GM21737 (cell line): ENCODE measurements at regions not wholly inside any gene's neighbourhood (a gene's known extent, or its start where the extent isn't known, plus 50 kb on each side); places are given as distances from the start of the nearest gene placed in this dataset.
"Not testable (repeated sequence)": the region's sequence is repeated elsewhere in the genome, so short reads cannot be mapped to it uniquely, and the experiment has no call there.

Experiments used
- ATAC-seq: cut with Tn5 transposase; IDR thresholded peaks from one replicate; pipeline ENCODE4 v1.9.1; 2021; ENCODE audit warnings: mild to moderate bottlenecking, moderate library complexity; ENCODE audit not compliant: unreplicated experiment

DNA sequence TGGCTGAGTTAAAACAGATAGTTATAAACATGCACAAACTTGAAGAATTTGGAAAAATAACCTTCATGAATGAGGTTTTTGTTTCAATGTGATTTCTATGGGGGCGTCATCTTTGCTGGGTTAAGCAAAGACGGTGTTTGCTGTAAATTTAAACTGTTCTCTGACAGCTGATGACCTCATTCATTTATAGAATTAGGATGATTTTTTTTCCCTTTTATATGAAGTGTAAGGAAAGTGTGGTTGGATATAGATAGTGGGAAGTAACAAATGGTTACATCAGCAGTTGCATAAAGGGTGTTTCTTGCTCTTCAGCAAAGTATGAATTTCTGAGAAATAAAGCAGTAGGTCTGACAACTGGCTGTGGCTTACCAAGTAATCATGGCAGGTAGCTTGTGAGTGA, 137.2 kb upstream of the CENPW start:
- ATAC-seq: no peak

DNA sequence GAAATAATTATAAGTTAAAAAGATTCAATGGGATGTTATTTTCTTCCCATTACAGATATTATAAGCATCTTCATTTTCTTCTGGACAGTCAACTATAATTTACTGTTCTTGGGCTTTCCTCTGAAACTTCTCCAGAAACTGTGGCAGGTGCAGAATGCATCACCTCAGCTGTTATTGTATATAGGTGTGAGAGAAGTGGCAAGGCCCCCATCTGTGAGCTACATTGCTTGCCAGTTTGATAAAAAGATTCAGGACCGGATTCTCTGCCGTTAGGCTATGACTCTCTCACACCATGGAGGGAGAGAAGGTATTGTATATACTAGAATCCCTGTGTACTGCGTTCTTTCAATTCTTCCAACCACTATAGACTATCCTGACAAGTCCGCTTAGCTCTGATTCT, 135.8 kb upstream of the CENPW start:
- ATAC-seq: no peak

DNA sequence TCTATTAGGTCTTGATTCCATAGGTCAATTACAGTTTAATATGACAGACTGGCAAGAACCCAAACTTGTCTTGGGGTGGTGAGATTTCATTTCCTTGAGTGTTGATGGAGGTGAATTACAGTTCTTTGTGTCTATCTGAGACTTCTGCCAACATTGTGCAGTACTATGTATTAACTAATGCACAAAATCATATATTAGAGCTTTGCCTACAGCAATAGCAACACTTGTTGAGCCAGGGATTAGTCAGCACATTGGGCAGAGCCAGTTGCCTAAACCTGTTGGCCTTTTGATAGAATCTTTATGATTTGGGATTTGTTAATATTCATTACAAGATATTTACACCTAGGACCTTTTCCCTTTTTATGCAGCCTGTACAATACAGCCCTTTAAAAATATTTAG, 135.3 kb upstream of the CENPW start:
- ATAC-seq: no peak

DNA sequence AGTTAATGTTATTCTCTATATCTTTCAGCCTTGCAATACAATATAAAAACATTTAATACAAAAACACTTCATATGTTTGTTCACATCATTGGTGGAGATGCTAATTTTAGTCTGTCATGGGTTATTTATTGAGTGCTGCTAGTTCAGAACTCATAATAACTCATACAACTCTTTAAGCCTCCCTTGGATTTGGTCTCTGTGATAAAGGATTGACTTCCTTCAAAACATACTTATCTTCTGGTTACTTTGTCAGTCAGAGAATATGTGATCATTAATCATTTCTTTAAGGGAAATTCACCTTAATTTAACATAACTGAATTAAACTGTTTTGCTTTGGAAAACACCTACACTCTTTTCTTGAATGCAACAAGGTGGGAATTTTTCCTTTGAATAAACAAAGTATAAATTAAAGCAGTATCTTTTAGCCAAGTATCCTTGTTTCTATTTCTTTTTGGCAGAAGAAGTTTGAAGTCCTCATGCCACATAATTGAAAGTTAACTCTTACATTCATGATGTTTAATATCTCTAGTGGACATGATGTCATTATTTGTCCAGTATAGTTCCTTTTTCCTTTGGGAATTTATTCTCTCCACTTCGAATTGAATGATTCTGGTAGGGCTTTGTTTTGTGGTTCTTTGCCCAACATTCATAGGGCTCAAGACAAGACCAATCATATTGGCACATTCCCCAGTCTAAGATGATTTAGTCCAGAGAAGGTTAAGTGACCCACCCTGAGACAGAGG, 133.2 kb upstream of the CENPW start:
- ATAC-seq: no peak

DNA sequence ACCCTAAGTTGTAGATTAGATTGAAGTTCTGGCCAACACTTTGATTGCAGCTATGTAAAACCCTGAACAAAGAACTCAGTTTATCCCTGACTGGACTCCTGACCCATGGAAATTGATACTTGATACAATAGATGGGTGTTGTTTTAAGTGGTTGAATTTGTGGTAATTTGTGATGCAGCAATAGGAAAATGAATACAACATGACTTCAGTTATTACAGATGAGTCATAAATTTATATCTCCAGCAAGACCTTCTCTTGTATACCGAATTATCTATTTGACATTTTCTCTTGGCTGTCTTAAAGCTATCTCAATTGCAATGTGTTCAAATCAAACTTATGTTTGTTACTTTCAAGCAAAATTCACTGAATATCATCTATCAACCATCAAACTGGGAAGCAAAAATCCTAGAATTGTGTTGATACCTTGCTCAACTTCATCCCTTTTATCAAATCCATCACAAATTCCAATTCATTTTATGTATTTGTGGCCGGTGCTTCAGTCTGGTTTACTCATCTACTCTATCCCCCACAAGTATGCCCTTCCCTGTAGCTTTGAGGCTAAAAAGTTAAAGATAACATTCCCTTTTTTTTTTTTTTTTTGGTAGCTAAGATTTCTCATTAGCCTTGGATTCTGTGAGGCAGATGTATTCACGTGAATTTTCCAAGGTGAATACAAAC, 129.4 kb upstream of the CENPW start:
- no peak for ATAC-seq

DNA sequence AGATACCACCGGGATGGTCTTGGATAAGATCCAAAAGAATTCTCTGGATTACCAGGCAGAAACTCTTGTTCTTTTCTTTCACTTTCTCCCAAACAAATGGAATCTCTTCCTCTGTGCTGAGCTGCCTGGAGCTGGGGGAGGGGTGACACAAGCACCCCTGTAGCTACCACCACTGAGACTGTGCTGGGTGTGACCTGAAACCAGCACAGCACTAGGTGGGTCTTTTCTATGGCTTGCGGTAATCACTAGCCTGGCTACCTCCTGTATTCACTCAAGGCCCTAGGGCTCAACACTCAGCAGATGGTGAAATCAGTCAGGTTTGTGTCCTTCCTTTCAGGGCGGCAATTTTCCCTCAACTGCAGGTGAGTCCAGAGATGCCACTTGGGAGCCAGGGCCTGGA, 122.4 kb upstream of the CENPW start:
- ATAC-seq: no peak

DNA sequence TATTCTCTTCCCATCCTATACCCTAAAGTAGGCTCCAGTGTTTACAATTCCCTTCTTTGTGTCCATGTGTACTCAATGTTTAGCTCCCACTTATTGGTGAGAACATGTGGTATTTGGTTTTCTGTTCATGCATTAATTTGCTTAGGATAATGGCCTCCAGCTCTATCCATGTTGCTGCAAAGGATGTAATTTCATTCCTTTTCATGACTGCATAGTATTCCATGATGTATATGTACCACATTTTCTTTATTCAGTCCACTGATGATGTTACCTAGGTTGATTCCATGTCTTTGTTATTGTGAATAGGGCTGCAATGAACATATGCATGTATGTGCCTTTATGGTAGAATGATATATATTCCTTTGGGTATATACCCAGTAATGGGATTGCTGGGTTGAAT, 119.0 kb upstream of the CENPW start:
- not testable (repeated sequence) for ATAC-seq

DNA sequence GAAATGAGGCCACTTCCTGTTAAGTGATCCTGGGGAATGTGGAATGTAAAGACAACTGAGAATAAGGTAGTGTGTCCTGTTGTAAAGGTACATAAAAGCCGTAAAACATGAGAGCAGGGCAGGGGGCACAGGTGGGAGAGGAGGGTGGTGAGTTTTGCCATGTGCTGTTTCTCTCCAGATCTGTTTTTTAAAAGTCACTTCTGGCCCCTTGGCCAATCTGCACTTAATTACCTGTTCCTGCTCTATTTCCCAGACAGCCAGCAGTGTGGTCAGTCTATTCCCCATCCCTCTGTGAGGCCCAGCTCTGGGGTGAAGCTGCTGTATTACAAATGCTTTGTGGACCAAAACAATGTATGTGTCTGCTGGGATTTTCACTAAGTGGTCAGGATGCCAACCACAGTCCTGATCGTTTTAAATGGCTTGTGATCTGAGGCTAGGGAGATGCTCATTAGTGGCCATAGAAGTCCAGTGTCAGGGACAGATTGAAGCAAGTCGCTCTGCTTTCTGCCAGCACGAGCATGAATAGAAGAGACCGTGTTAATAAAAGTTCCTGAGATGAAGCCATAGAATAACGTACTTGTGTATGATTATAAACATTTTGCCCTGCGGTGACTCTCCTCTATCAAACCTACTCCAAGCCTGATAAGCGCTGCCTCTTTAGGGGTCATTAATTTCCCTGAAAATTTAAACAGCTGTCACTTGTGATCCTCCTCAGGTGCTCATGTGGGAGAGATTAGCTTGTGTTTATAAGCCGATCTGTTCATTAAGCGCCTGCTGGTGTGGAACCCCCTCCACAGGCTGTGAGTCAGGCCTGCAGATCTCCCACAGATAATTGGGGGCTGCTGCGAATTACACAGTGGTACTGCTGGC, 111.8 kb upstream of the CENPW start:
- no peak for ATAC-seq

DNA sequence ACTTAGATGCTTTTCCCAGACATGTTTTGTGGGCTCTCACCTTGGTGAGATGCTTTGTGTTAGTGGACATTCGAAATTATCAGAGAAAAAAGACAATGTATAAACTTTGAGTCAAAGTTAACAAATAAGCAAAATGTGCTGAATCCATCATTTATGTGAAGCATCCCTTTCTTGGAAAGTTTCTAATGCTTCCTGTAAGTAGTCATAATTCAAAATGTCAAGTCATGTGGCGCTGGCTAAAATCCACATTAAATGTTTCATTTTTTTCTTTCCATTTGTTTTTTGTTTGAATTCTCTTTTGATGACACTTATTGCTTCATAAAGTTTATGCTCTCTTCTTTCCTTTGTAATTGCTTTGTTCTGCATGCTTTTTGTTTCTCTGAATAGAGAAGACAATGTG, 107.2 kb upstream of the CENPW start:
- ATAC-seq: no peak

DNA sequence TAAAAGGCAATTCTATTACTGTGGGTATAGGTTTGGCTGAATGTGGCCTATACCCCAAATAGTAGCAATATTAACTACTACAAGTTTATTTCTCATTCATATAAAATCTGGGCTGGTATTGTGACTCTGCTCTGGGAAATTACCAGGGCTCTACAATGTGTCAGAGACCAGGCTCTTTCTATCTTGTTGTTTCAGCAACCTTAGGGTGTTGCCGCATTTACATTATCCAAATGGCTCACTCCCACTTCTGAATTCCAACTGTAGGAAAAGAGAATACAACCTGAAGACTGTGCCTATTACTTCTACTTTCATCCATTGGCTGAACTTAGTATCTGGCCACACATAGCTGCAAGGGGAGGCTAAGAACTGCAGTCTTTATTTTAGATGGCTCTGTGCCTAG, 106.7 kb upstream of the CENPW start:
- ATAC-seq: no peak

DNA sequence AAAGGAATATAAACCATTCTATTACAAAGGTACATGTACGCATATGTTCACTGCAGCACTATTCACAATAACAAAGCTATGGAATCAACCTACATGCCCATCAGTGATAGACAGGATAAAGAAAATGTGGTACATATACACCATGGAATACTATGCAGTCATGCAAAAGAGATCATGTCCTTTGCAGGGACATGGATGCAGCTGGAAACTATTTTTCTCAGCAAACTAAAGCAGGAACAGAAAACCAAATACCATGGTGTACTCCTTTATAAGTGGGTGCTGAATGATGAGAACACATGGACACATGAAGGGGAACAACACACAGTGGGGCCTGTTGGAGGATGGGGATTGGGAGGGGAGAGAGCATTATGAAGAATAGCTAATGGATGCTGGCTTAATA, 104.6 kb upstream of the CENPW start:
- ATAC-seq: no peak

DNA sequence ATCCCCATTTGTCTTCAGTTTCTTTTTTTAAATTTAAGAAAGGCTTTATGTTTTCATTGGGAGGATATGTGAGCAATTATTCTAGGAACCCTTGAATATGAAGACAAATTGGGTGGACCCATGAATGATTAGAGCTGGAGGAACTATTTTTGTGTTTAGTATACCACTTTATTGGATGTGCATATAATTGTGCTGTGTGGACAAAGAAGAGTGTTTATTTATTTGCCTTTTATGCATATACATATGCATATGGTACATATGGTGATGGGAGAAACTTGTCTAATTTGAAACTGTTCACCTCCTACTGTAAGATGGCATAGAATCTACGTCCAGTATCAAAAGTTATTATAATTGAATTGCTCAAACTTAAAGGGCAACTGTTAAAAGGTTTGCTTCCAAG, 94.8 kb upstream of the CENPW start:
- ATAC-seq: no peak

DNA sequence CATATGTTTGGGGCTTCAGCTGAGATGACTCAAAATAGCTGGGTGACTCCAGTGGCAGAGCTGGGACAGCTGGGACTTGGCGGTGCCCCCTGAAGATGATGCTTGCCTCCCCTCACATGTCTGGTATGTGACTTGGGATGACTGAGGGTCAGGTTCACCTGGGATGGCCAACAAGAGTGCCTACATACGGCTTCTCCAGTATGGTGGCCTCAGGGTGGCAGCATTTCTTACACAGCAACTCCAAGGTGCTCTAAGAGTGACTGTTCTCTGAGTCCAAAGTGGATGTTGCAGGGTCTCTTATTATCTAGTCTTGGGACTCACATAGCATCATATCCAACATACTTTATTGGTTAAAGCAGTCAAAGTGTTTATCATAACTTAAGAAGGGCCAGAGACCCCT, 87.8 kb upstream of the CENPW start:
- no peak for ATAC-seq

DNA sequence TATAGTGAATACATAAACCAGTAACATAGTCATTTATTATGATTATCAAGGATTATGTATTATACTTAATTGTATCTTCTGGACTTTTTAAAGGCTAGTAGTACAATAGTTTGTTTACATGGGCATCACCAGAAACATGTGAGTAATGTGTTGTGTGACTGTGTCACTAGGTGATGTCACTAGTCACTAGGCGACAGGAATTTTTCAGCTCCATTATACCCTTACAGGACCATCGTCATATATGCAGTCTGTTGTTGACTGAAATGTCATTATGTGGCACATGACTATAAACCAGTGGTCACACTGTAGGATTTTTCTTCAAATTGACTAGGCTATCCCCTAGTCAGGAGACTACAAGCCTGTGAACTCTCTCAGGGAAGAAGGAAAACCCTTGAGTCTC, 86.5 kb upstream of the CENPW start:
- no peak for ATAC-seq

DNA sequence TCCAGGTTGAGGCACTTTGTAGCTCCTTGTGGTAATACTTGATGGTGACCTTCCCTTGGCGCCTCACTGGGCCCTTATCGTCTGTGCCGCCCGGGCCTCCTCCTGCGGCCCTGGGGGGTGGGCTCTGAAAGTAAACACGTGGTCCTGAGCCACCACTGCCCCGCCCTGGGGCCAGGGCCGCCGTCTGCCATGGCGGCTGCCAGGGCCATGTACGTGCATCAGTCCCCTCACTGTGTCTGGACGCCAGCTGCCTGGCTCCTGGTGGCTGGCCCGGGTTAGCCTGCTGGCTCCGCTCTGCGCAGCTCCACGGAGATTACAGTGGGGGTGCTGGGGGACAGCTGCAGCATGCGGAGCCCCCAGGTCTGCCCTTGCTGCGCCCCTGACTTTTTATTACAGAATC, 81.8 kb upstream of the CENPW start:
- ATAC-seq: no peak

DNA sequence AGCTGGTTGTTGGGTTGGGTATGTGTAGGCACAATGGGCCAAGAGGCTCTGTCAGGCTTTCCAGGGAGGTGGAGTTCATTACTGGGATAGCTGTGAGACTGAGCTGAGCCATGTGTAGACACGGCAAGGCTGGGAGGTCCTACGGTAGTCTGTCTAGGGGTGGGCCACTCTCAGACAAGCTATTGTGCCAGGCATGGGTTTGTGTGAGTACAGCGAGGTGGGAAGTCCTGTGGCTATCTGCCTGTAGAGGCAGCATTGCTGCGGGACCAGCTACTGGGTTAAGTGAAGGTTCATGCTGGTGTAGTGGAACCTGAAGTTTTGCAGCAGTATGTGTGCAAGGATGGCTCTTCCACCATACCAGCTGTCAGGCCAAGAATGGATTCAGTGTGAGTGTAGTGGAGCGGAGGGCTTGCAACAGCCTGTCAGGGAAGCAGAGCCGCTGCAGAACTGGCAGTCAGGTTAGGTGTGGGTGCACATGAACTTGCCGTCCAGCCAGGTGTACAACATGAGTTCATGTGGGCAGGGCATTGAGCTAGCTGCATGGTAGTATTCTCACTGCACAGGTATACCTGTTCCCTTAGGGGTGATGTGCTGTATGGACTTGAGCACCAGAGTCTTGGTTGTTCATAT, 78.0 kb upstream of the CENPW start:
- ATAC-seq: no peak

DNA sequence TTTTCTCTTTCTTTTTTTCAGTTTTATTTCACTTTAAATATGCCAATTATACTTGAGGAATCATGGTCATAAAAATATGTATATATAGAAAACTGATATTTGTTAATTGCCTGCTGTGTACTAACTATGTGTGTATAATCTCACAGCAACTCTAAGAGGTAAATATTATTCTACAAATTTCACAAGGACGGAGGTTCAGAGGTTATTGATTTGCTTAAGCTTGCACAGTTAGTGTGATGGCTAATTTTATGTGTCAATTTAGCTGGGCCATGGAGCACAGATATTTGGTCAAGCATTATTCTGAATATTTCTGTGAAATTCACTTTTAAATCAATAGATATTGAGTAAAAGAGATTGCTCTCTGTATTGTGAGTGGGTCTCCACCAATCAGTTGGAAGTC, 75.7 kb upstream of the CENPW start:
- no peak for ATAC-seq

DNA sequence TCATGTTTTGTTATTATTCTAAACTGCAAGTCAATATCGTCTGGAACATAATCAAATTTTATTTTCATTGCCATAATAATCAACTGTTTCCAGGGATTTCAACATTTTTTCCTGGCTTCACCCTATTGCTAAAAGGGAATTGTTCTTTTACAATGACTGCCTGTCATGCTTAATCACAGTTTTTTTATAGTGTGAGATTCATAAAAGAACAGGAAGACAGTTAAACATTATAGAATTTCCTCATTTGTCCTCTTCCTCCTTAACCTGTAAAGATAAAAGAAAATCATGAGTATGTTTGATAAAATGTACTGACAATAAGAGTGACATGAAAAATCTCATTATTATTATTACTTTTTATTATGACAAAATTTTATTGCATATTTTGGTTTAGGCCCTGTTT, 73.3 kb upstream of the CENPW start:
- ATAC-seq: no peak

DNA sequence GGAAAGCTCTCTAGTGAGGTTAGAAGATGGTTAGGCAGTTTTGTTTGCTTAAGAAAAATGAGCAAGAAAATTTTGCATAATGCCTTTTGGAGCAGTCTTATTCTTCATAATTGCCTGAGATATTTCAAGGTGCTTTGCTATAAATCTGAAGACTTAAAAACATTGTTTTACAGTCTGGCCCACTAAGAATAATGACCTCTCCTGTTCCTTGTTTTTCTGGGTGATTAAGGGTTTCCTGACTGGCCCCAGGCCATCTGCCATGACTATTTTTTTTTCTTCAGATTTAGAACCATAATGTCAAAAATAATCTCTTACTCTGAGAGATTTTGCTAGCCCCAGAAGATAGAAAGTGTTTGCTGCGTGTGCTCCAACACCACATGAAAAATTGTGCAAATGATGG, 72.3 kb upstream of the CENPW start:
- ATAC-seq: no peak

DNA sequence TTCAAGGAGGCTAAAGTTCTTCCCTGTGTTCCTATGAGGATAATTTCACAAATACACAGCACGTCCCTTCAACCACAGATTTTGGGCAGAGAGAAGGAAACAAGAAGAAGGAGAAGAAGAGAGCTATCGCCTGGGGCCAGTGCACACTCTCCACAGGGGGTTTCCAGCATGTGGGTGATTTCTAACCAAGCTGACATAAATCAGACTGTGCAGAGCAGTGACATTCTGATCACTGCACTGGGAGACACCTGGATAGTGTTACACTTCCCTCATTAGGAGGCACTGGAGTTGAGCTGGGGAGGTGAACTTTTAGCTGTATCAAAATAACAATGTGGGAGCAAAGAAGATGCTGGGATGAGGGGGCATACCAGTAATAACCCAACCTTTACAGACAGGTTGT, 71.8 kb upstream of the CENPW start:
- peak; percentile 82 for ATAC-seq

DNA sequence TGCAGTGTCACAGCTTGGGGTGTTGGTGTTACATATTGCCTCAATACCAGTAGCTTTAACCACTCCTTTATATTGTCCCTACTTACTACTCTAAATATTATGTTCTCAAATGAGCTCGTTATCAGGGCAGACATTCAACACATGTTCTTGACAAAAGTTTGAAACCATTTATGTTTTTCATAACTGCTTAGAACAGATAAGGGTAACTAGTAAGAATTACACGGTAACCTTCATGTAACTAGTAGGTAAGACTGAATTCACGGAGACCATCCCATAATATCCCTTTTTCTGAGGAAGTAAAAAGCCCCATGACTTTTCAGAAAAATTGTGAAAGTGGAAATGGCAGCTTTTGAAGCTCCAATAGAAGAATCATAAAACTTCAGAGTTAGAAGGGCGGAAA, 59.6 kb upstream of the CENPW start:
- no peak for ATAC-seq
